HepG2 (cell line): ENCODE measurements at regions not wholly inside any gene's neighbourhood (a gene's known extent, or its start where the extent isn't known, plus 50 kb on each side); places are given as distances from the start of the nearest gene placed in this dataset.
A peak's percentile ranks its signal among the peaks of the same experiment; 100 is the strongest.

Experiments used
- ATAC-seq: fragments of 200-7000 bp; cut with Tn5 transposase; 3 replicates; pipeline ENCODE4 v1.9.1; 2020; ENCODE audit warnings: mild to moderate bottlenecking, moderate library complexity
- BruUV-seq: library from RNA; stranded (reverse); fragments of 400-500 nt; replicated peaks from 2 replicates; lab custom pipeline; 2021; lab: Mats Ljungman, UMichigan
- CTCF ChIA-PET: fragments of 300-600 bp; formaldehyde crosslinking; extraction: SDS; loops from one replicate; lab custom pipeline; 2021; ENCODE audit warnings: low total read pairs, inconsistent platforms, low intra/inter-chr PET ratio; lab: Yijun Ruan, JAX
- POLR2A ChIA-PET: fragments of 350-600 bp; sonication (Branson Sonifier 250); formaldehyde crosslinking; loops from one replicate; lab custom pipeline; 2020; ENCODE audit warnings: antibody characterized with exemption, inconsistent platforms; lab: Yijun Ruan, JAX
- DNase-seq: peaks from one replicate; pipeline ENCODE4 v3.0.0-alpha.2; 2015; ENCODE audit warnings: low spot score
- FAIRE-seq: peaks from 3 replicates; lab custom pipeline; 2011; peaks lifted over from hg19 to GRCh38; lab: Jason Lieb, UNC
- H2AFZ ChIP-seq: one replicate; pipeline ENCODE4 v1.6.1; 2011; ENCODE audit warnings: low read length, inconsistent platforms
- H3K27ac ChIP-seq: fragments of 300-600 bp; 3 replicates; pipeline ENCODE4 v1.8.0; 2011; ENCODE audit warnings: mixed run types, mild to moderate bottlenecking, mixed read lengths, low read length, inconsistent platforms; ENCODE audit not compliant: insufficient read depth; ENCODE audit errors: extremely low read length
- H3K27me3 ChIP-seq, 2 experiments: fragments of 200-600 bp in 1 of 2; 2 replicates in 1 of 2; 3 replicates in 1 of 2; pipeline versions ENCODE4 v1.6.0 to v1.8.0; 2011; ENCODE audit warnings: low read length in 2 of 2, mild to moderate bottlenecking in 2 of 2, moderate library complexity in 2 of 2, inconsistent platforms in 1 of 2; ENCODE audit not compliant: insufficient read depth in 2 of 2, control insufficient read depth in 1 of 2
- H3K36me3 ChIP-seq, 2 experiments: fragments of 200-600 bp in 1 of 2; replicated peaks in 1 of 2; 2 replicates in 1 of 2; 3 replicates in 1 of 2; pipeline versions ENCODE4 v1.5.1 to v1.8.0; 2011; ENCODE audit warnings: low read length in 2 of 2, inconsistent platforms in 1 of 2; ENCODE audit not compliant: insufficient read depth in 2 of 2, control insufficient read depth in 1 of 2
- H3K4me1 ChIP-seq: 2 replicates; pipeline ENCODE4 v1.5.1; 2012; ENCODE audit warnings: low read length, inconsistent platforms; ENCODE audit not compliant: insufficient read depth
- H3K4me2 ChIP-seq: 2 replicates; pipeline ENCODE4 v1.6.0; 2011; ENCODE audit warnings: low read depth, low read length, inconsistent platforms
- H3K4me3 ChIP-seq, 3 experiments: fragments of 200-600 bp in 1 of 3; sonication (generic), shearing (Covaris generic) in 1 of 3; replicated peaks in 1 of 3; 2 replicates each; pipeline ENCODE4 v1.5.1; 2011 to 2016; ENCODE audit warnings: low read length in 3 of 3, inconsistent platforms in 2 of 3, low read depth in 2 of 3, mild to moderate bottlenecking in 2 of 3, control low read depth in 1 of 3, mixed read lengths in 1 of 3; ENCODE audit not compliant: insufficient read depth in 1 of 3
- H3K79me2 ChIP-seq: one replicate; pipeline ENCODE4 v1.6.1; 2011; ENCODE audit warnings: low read length, inconsistent platforms; ENCODE audit not compliant: insufficient read depth
- H3K9ac ChIP-seq: 2 replicates; pipeline ENCODE4 v1.6.0; 2011; ENCODE audit warnings: mild to moderate bottlenecking, low read depth, low read length, inconsistent platforms; ENCODE audit not compliant: insufficient read depth
- H3K9me3 ChIP-seq: 2 replicates; pipeline ENCODE4 v1.5.1; 2012; ENCODE audit warnings: mild to moderate bottlenecking, low read length
- H4K20me1 ChIP-seq: 2 replicates; pipeline ENCODE4 v1.6.0; 2011; ENCODE audit warnings: inconsistent platforms, mild to moderate bottlenecking, low read length, moderate library complexity; ENCODE audit not compliant: insufficient read depth
- ARNT ChIP-seq: fragments of 450-650 bp; IDR thresholded peaks from 2 replicates; pipeline ENCODE4 v1.6.1; 2017
- ATF3 ChIP-seq: sonication (generic); formaldehyde crosslinking; IDR thresholded peaks from 2 replicates; pipeline ENCODE4 v1.4.0; 2020; ENCODE audit warnings: missing genetic modification reagents
- ATF7-NPFF ChIP-seq: sonication (generic); formaldehyde crosslinking; IDR thresholded peaks from 2 replicates; pipeline ENCODE4 v1.8.1; 2023; ENCODE audit warnings: mild to moderate bottlenecking, low read depth, missing genetic modification reagents, moderate library complexity
- BORCS8-MEF2B ChIP-seq: sonication (generic); formaldehyde crosslinking; IDR thresholded peaks from 2 replicates; pipeline ENCODE4 v1.8.0; 2022; ENCODE audit warnings: mild to moderate bottlenecking, missing genetic modification reagents
- HDAC1 ChIP-seq: sonication (generic); formaldehyde crosslinking; IDR thresholded peaks from 2 replicates; pipeline ENCODE4 v1.5.1; 2020; ENCODE audit warnings: mild to moderate bottlenecking, missing genetic modification reagents
- IRF9 ChIP-seq: sonication (generic); formaldehyde crosslinking; IDR thresholded peaks from 2 replicates; pipeline ENCODE4 v1.8.0; 2022; ENCODE audit warnings: missing genetic modification reagents, mild to moderate bottlenecking, borderline replicate concordance
- RBM39 ChIP-seq: fragments of 200-400 bp; formaldehyde crosslinking; IDR thresholded peaks from one replicate; pipeline ENCODE4 v1.6.1; 2018; ENCODE audit warnings: antibody characterized with exemption, mild to moderate bottlenecking, low read depth, low read length; ENCODE audit not compliant: poor library complexity, severe bottlenecking
- YY1 ChIP-seq: IDR thresholded peaks from 2 replicates; pipeline ENCODE4 v1.6.1; 2011; ENCODE audit warnings: low read length, low read depth, moderate library complexity, mild to moderate bottlenecking; ENCODE audit not compliant: insufficient read depth, insufficient replicate concordance
- ZNF264 ChIP-seq: sonication (generic); formaldehyde crosslinking; IDR thresholded peaks from 2 replicates; pipeline ENCODE4 v1.4.0; 2020; ENCODE audit warnings: missing genetic modification reagents
- ZNF354B ChIP-seq: sonication (generic); formaldehyde crosslinking; IDR thresholded peaks from 2 replicates; pipeline ENCODE4 v1.8.0; 2022; ENCODE audit warnings: mild to moderate bottlenecking, missing genetic modification reagents
- ZNF556 ChIP-seq: sonication (generic); formaldehyde crosslinking; IDR thresholded peaks from 2 replicates; pipeline ENCODE4 v1.4.0; 2020; ENCODE audit warnings: mild to moderate bottlenecking, missing genetic modification reagents, borderline replicate concordance
- WGBS: methylation state at CpG from one replicate; pipeline ENCODE4 v1.1.6; 2017; ENCODE audit warnings: low lambda C conversion rate; 5-methylcytosine and 5-hydroxymethylcytosine counted together
- in situ Hi-C: cut with HindIII; loops from 2 replicates; pipeline ENCODE4 v1.10.0; 2017; ENCODE audit warnings: low pct_unique_long_range_greater_than_20kb; ENCODE audit not compliant: extremely low pct_ligation_motif_present
- intact Hi-C: fragments of 100-400 bp; cut with micrococcal nuclease; formaldehyde crosslinking; loops from one replicate; pipeline ENCODE4 v1.10.0; 2022; ENCODE audit not compliant: unreplicated experiment

GRCh38 chr2:240287011-240287410 lies 146.6 kb upstream of the OTOS start:
- no peak for TF ChIP-seq HDAC1 (CRISPR knock-in tag)
- no peak for TF ChIP-seq ZNF556 (CRISPR knock-in tag)
- TF ChIP-seq, all 625 proteins: peak for 0
- no peaks in the 10 kb centered on the region for H3K36me3 ChIP-seq
- H2AFZ ChIP-seq: no peak overlapping the region
- H3K9me3 ChIP-seq: no peaks in the 10 kb centered on the region
- H4K20me1 ChIP-seq: no peaks in the 10 kb centered on the region
- peaks cover 11 to 43% of the 10 kb centered on the region in 2 experiments; a peak in 3 of 5 replicates for H3K27me3 ChIP-seq
- no peaks in the 10 kb centered on the region for H3K79me2 ChIP-seq
- H3K4me2 ChIP-seq: no peak overlapping the region
- no peak overlapping the region for H3K9ac ChIP-seq
- 26% methylated on average over 6 of the region's 14 CpGs for WGBS
- FAIRE-seq (no peak), ATAC-seq (no peak; the same call in 2 of the 3 replicates), DNase-seq (no peak)
- POLR2A ChIA-PET: interaction anchor here (1.5 kb wide), 1 partner anchor 31 kb away, joined by 3 read pairs; no protein-coding TSS in a partner anchor
- no peak overlapping the region for H3K4me3 ChIP-seq
- BruUV-seq: no TSS peak
- H3K4me1 ChIP-seq: no peaks in the 10 kb centered on the region
- intact Hi-C loops (no loop called here), in situ Hi-C loops (no loop called here)
- H3K27ac ChIP-seq: no peak overlapping the region
- CTCF ChIA-PET: no interaction called here

GRCh38 chr2:240287496-240288086 lies 147.1 kb upstream of the OTOS start:
- Histone ChIP-seq H3K79me2 (no peaks in the 10 kb centered on the region), H3K27me3 (peaks cover 13 to 49% of the 10 kb centered on the region in 2 experiments; a peak in 3 of 5 replicates), H3K9ac (no peak overlapping the region), H3K9me3 (no peaks in the 10 kb centered on the region), H2AFZ (no peak overlapping the region), H3K4me3 (no peak overlapping the region), H3K36me3 (no peaks in the 10 kb centered on the region), H3K4me1 (no peaks in the 10 kb centered on the region), H4K20me1 (no peaks in the 10 kb centered on the region), H3K4me2 (no peak overlapping the region), H3K27ac (no peak overlapping the region)
- DNase-seq: no peak
- ATAC-seq: peak; percentile 49
- BruUV-seq: no TSS peak
- ChIA-PET POLR2A (no interaction called here), CTCF (no interaction called here)
- 16% methylated on average over 11 of the region's 11 CpGs for WGBS
- no peak for FAIRE-seq
- intact Hi-C loops (no loop called here), in situ Hi-C loops (no loop called here)
- no peak for TF ChIP-seq ATF3 (CRISPR knock-in tag)
- TF ChIP-seq ZNF354B (CRISPR knock-in tag): no peak
- TF ChIP-seq RBM39: no peak
- no peak for TF ChIP-seq YY1
- no peak for TF ChIP-seq IRF9
- no peak for TF ChIP-seq BORCS8-MEF2B (CRISPR knock-in tag)
- no peak for TF ChIP-seq ARNT
- no peak for TF ChIP-seq ZNF264 (CRISPR knock-in tag)
- no peak for TF ChIP-seq ATF7-NPFF (CRISPR knock-in tag)
